Psoas muscle (tissue), 7 donors: ENCODE measurements at regions not wholly inside any gene's neighbourhood (a gene's known extent, or its start where the extent isn't known, plus 50 kb on each side); places are given as distances from the start of the nearest gene placed in this dataset.
A peak's percentile ranks its signal among the peaks of the same experiment; 100 is the strongest.

Experiments used
- ATAC-seq, 4 donors: fragments of 200-7000 bp; cut with Tn5 transposase; one replicate each; pipeline ENCODE4 v1.9.1; 2020; ENCODE audit warnings: moderate library complexity in 3 of 4, mild to moderate bottlenecking in 2 of 4
- DNase-seq, 2 donors: peaks; one replicate each; pipeline ENCODE4 v3.0.0-alpha.2; 2020
- H3K27ac ChIP-seq: fragments of 200-600 bp; one replicate; pipeline ENCODE4 v1.8.0; 2022
- H3K27me3 ChIP-seq, 3 donors: fragments of 200-600 bp in 1 of 3; one replicate each; pipeline versions ENCODE4 v1.6.1 to v1.8.0; 2013 to 2022; ENCODE audit warnings: low read length in 2 of 3, mild to moderate bottlenecking in 2 of 3, moderate library complexity in 1 of 3; ENCODE audit not compliant: insufficient read depth in 3 of 3
- H3K36me3 ChIP-seq, 2 donors: fragments of 200-600 bp in 1 of 2; one replicate each; pipeline versions ENCODE4 v1.6.1 to v1.8.0; 2013 to 2022; ENCODE audit warnings: low read depth in 1 of 2, mild to moderate bottlenecking in 1 of 2, moderate library complexity in 1 of 2; ENCODE audit not compliant: insufficient read depth in 1 of 2
- H3K4me1 ChIP-seq: fragments of 200-600 bp; one replicate; pipeline ENCODE4 v1.8.0; 2022
- H3K4me3 ChIP-seq: fragments of 200-600 bp; one replicate; pipeline ENCODE4 v1.8.0; 2022; ENCODE audit warnings: mild to moderate bottlenecking
- H3K9me3 ChIP-seq: fragments of 200-600 bp; one replicate; pipeline ENCODE4 v1.8.0; 2022
- WGBS, 3 donors: extraction: QIAGEN DNeasy Blood & Tissue Kit; methylation state at CpG; one replicate each; pipeline versions ENCODE4 v1.1.6 to v1.1.7; 2013; 5-methylcytosine and 5-hydroxymethylcytosine counted together
- intact Hi-C, 2 donors: fragments of 100-400 bp; cut with DNase I; formaldehyde crosslinking; loops; one replicate each; pipeline versions ENCODE4 v1.11.0 to v1.14.2; 2022
- TF ChIP-seq, protein P1 (sequence below): fragments of 200-600 bp; IDR thresholded peaks from one replicate; pipeline ENCODE4 v1.8.0; 2022; ENCODE audit warnings: antibody characterized with exemption
- donor health status: healthy with polysubstance abuse.
- donor health status: DM: no; HTN: no; CAD: no; lungs with moderate emphysema.
- donor health status: Bipolar disorder and iron deficiency.
- donor health status: healthy.
- donor health status: DM: yes; HTN: yes; CAD: no.
- donor health status: DM: no; HTN: no; CAD: no.
- donor health status: DM: yes; HTN: yes; CAD: no.

DNA sequence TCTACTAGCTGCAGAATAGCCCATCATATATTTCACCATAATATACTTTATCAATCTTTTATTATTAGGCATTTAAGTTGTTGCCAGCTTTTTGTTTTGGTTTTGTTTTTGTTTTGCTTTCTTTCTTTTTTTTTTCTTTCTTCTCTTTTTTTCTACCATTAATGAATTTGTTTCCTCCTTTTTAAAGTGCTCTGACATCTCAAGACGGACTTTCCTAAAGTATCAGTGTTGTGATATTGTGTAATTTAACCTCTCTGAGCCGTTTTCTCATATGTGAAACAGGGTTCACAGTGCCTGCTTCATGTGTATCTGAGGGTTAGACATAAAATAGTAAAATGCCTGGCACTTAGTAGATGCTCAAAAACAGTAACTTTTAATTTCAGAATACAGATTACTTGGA lies 109.5 kb upstream of the IL12A start:
- no peaks in the 10 kb centered on the region for H3K9me3 ChIP-seq
- TF ChIP-seq, protein P1, sequence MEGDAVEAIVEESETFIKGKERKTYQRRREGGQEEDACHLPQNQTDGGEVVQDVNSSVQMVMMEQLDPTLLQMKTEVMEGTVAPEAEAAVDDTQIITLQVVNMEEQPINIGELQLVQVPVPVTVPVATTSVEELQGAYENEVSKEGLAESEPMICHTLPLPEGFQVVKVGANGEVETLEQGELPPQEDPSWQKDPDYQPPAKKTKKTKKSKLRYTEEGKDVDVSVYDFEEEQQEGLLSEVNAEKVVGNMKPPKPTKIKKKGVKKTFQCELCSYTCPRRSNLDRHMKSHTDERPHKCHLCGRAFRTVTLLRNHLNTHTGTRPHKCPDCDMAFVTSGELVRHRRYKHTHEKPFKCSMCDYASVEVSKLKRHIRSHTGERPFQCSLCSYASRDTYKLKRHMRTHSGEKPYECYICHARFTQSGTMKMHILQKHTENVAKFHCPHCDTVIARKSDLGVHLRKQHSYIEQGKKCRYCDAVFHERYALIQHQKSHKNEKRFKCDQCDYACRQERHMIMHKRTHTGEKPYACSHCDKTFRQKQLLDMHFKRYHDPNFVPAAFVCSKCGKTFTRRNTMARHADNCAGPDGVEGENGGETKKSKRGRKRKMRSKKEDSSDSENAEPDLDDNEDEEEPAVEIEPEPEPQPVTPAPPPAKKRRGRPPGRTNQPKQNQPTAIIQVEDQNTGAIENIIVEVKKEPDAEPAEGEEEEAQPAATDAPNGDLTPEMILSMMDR: no peak
- intact Hi-C loops: no loop called here
- peak overlapping the region; percentile 91 for H3K27ac ChIP-seq
- H3K36me3 ChIP-seq: peaks cover 0 to 35% of the 10 kb centered on the region in 2 donors
- ATAC-seq (no peak), DNase-seq (no peak)
- 26 to 61% (median 37%) methylated on average over 2 of the region's 2 CpGs for WGBS, 3 donors
- peak overlapping the region; percentile 45 for H3K4me3 ChIP-seq
- no peaks in the 10 kb centered on the region for H3K27me3 ChIP-seq
- peaks cover 77% of the 10 kb centered on the region for H3K4me1 ChIP-seq

DNA sequence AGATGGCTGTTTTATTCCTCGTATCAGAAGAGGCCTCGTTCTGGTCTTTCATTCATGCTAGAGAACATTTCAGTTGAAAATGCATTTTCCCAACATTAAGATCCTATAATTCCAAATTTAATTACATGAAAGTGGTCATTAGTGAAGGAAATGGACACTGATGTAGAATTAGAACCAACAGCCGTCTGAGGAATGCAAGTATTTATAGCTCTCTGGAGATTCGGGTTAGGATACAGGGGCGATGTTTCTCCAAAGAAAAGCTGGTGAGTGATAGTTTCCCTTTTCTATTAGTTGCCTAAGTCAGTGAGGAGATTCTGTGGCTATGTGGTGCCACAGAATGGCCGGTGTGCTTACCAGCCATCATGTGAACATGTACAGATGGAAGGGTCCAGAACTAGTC lies 109.0 kb upstream of the IL12A start:
- H3K4me3 ChIP-seq: peak overlapping the region; percentile 45

DNA sequence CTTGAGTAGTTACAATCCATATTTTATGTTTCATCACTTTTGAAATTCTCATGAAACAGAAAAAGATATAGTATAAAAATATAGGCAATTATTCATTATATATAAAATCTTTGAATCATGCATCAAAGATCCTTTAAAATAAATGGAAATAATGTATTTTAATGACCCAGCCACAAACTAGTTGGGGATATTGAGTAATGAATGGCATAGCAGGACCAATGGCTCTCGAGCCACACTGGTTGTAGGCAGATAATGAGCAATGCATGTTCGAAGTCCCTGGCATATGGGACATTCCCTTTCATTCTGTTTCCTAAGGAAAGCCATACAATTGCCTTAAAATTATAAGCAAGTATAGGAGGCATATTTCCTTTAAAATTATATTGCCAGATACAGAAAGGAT lies 107.4 kb upstream of the IL12A start:
- H3K9me3 ChIP-seq: no peaks in the 10 kb centered on the region
- 64 to 77% (median 69%) methylated on average over 2 of the region's 2 CpGs for WGBS, 3 donors
- intact Hi-C loops: loop anchor here in 1 of 2 donors (2.0 to 5.0 kb wide), 2 partner anchors 26 to 54 kb away; no protein-coding TSS in a partner anchor
- peak overlapping the region; percentile 91 for H3K27ac ChIP-seq
- peaks cover 78% of the 10 kb centered on the region for H3K4me1 ChIP-seq
- peaks cover 0 to 29% of the 10 kb centered on the region in 2 donors for H3K36me3 ChIP-seq
- no peaks in the 10 kb centered on the region for H3K27me3 ChIP-seq
- DNase-seq (no peak), ATAC-seq (peak; percentile 8 to 30 (median 15))
- peak overlapping the region; percentile 45 for H3K4me3 ChIP-seq
- TF ChIP-seq, protein P1: no peak

More for the DNA sequence above, 109.0 kb upstream of the IL12A start:
- Histone ChIP-seq H3K9me3 (no peaks in the 10 kb centered on the region), H3K27ac (peak overlapping the region; percentile 91), H3K4me1 (peaks cover 75% of the 10 kb centered on the region), H3K27me3 (no peaks in the 10 kb centered on the region), H3K36me3 (peaks cover 0 to 31% of the 10 kb centered on the region in 2 donors)
- intact Hi-C loops: no loop called here
- TF ChIP-seq, protein P1: no peak
- DNase-seq: no peak
- no peak for ATAC-seq
- 32 to 46% (median 35%) methylated on average over 6 of the region's 6 CpGs for WGBS, 3 donors

DNA sequence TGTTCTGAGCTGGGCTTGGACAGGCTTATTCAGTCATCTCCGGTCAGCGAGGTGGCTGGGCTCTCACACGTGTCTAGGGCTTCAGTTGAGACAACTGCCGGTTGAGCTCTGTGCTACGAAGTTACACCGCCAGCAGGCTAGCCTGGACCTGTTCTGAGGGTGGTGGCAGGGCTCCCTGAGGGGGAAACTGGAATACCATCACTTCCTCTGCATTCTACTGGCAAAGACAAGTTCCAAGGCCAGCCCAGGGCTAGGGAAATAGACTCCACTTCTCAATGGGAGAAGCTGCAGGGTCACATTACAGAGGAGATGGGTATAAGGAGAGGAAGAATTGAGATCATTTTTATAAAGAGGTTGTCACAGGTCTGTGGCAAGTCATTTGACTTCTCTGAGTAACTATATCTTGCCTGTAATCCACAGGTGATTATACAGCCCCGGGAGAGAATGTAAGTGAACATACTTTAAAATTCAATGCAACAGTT lies 106.8 kb upstream of the IL12A start:
- intact Hi-C loops: loop anchor here (2.0 to 5.0 kb wide), 3 partner anchors 27 to 57 kb away; no protein-coding TSS in a partner anchor
- 11 to 33% (median 14%) methylated on average over 7 of the region's 7 CpGs for WGBS, 3 donors
- TF ChIP-seq, protein P1: no peak
- DNase-seq: peak; percentile 43 to 80
- Histone ChIP-seq H3K27me3 (no peaks in the 10 kb centered on the region), H3K27ac (peak overlapping the region; percentile 91), H3K4me1 (peaks cover 80% of the 10 kb centered on the region), H3K9me3 (no peaks in the 10 kb centered on the region), H3K36me3 (peaks cover 0 to 29% of the 10 kb centered on the region in 2 donors), H3K4me3 (peak overlapping the region; percentile 42)
- ATAC-seq: peak; percentile 85 to 88 (median 87)

DNA sequence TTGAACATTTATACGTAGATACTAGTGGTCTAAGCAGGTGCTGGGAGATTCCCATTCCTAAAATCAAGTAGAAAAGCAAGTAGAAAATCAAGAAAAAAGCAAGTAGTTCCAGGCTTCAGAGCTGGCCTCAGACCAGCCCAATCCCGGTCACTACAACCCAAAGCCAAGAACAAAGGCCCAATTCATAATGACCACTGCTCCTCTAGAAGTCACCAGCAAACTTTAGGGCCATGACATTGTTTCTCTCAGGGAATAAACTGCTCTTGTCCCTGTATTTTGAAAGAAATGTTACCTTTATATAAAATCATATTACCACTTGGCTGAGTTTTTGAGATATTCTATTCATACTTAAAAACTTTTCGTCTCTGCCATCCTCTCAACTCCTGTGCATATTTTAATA lies 106.3 kb upstream of the IL12A start:
- H3K4me1 ChIP-seq: peaks cover 76% of the 10 kb centered on the region
- peak overlapping the region; percentile 42 for H3K4me3 ChIP-seq
- no peaks in the 10 kb centered on the region for H3K27me3 ChIP-seq
- 17 to 36% (median 21%) methylated on average over 3 of the region's 3 CpGs for WGBS, 3 donors
- DNase-seq (no peak), ATAC-seq (peak in 1 of 4 donors; percentile 27)
- H3K9me3 ChIP-seq: no peaks in the 10 kb centered on the region
- TF ChIP-seq, protein P1: no peak
- H3K27ac ChIP-seq: peak overlapping the region; percentile 91
- peaks cover 0 to 29% of the 10 kb centered on the region in 2 donors for H3K36me3 ChIP-seq
- intact Hi-C loops: loop anchor here (2.0 to 5.0 kb wide), 2 partner anchors 55 to 58 kb away; no protein-coding TSS in a partner anchor
